Choroid plexus epithelial cell (primary cell): ENCODE measurements at regions not wholly inside any gene's neighbourhood (a gene's known extent, or its start where the extent isn't known, plus 50 kb on each side); places are given as distances from the start of the nearest gene placed in this dataset.

ENCODE experiments used
- DNase-seq: peaks from one replicate; pipeline ENCODE4 v3.0.0-alpha.2; 2010; ENCODE audit warnings: low read depth
- H3K4me3 ChIP-seq: 2 replicates; pipeline ENCODE4 v1.5.1; 2011; ENCODE audit warnings: low read depth, mild to moderate bottlenecking, control low read depth, low read length, moderate library complexity
- TF ChIP-seq, protein P1 (sequence below): conservative IDR thresholded peaks from 2 replicates; pipeline ENCODE4 v1.5.1; 2011; ENCODE audit warnings: low read depth, mild to moderate bottlenecking, control low read depth, inconsistent platforms, low read length, moderate library complexity

DNA sequence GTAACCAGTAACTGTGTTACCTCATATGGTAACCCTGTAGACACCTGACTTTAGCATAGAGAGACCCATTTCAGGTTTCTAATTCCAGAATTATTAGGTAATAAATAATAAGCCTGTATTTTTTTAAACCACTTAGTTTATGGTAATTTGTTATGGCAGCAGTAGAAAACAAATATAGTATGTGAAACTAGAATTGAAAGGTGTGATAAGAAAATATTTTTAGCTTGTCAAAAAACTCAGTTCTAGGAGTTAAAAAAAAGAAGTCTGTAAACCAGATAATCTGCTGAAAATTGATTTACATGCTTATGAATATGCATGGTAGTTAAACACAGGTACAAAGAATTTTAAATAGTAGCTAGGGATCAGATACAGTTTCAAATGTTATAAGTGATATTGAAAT is 695.0 kb upstream of the GJE1 start:
- TF ChIP-seq, protein P1, sequence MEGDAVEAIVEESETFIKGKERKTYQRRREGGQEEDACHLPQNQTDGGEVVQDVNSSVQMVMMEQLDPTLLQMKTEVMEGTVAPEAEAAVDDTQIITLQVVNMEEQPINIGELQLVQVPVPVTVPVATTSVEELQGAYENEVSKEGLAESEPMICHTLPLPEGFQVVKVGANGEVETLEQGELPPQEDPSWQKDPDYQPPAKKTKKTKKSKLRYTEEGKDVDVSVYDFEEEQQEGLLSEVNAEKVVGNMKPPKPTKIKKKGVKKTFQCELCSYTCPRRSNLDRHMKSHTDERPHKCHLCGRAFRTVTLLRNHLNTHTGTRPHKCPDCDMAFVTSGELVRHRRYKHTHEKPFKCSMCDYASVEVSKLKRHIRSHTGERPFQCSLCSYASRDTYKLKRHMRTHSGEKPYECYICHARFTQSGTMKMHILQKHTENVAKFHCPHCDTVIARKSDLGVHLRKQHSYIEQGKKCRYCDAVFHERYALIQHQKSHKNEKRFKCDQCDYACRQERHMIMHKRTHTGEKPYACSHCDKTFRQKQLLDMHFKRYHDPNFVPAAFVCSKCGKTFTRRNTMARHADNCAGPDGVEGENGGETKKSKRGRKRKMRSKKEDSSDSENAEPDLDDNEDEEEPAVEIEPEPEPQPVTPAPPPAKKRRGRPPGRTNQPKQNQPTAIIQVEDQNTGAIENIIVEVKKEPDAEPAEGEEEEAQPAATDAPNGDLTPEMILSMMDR, result no peak
- DNase-seq, result no peak
- H3K4me3 ChIP-seq, result no peak overlapping the region

DNA sequence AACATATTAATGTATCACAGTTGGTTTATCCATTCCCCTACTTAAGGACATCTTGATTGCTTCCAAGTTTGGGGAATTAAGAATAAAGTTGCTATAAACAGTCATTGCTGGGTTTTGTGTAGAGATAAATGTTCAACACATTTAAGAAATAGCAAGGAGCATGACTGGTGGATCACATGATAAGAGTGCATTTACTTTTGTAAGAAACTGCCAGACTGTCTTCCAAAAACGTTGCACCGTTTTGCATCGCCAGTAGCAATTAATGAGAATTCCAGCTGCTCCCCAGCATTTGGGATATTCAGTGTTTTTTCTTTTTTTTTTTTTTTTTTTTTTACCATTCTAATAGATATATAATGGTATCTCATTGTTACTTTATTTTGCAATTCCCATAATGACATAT is 695.7 kb upstream of the GJE1 start:
- no peak for DNase-seq
- no peak overlapping the region for H3K4me3 ChIP-seq
- TF ChIP-seq, protein P1, result no peak

- H3K4me3 ChIP-seq, result no peak overlapping the region
- DNase-seq, result no peak
- TF ChIP-seq, protein P1, result no peak
Measured at GRCh38 chr6:141426400-141426980, 706.2 kb upstream of the GJE1 start.

- no peak overlapping the region for H3K4me3 ChIP-seq
- DNase-seq, result peak; percentile 89
- TF ChIP-seq, protein P1, result no peak
Measured at GRCh38 chr6:141421378-141421777, 711.3 kb upstream of the GJE1 start.

GRCh38 chr6:141418076-141418475 is 714.6 kb upstream of the GJE1 start:
- DNase-seq, result no peak
- H3K4me3 ChIP-seq, result no peak overlapping the region
- TF ChIP-seq, protein P1, result no peak

DNA sequence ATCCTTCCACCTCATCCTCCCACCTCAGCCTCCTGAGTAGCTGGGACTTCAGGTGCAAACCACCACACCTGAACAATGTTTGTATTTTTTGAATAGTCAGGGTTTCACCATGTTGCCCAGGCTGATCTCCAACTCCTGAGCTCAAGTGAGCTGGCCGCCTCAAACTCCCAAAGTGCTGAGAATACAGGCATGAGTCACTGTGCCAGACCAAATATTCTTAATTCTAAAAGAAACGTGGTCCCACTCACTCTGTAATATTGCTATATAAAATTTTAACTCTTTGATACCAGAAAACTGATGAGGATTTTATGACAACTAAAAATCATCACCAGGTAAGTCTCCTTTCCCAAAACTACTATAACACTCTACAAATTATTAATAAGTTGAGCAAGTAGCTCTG is 716.8 kb upstream of the GJE1 start:
- DNase-seq, result peak; percentile 16
- H3K4me3 ChIP-seq, result no peak overlapping the region
- TF ChIP-seq, protein P1, result no peak

- no peak for DNase-seq
- no peak overlapping the region for H3K4me3 ChIP-seq
- TF ChIP-seq, protein P1, result no peak
Measured at GRCh38 chr6:141413196-141413595, 719.5 kb upstream of the GJE1 start.
